ENCODE measurements at regions not wholly inside any gene's neighbourhood (a gene's known extent, or its start where the extent isn't known, plus 50 kb on each side); places are given as distances from the start of the nearest gene placed in this dataset.

GRCh38 chr2:173625315-173625714, 270.6 kb downstream of the CDCA7 start:
- Histone ChIP-seq H3K4me3 (no peak overlapping the region), H3K27ac (no peak overlapping the region), H3K4me2 (no peak overlapping the region), H3K9me3 (no peaks in the 10 kb centered on the region), H3K4me1 (peaks cover under 1% of the 10 kb centered on the region; the same call in 2 of the 3 replicates)
- FAIRE-seq (no peak), DNase-seq (ENCODE audit: low read depth in 1 of 2, low spot score in 1 of 2) (no peak), ATAC-seq (no peak)
- ChIA-PET POLR2A (no interaction called here), CTCF (interaction anchor here (0.6 to 1.3 kb wide), 2 partner anchors 38 to 819 kb away, joined by 3 read pairs; no protein-coding TSS in a partner anchor)
- 93% methylated on average over 11 of the region's 11 CpGs for WGBS (ENCODE audit: missing lambda C conversion rate)
- no peak for TF ChIP-seq MAFK (IDR thresholded peaks at IDR 0.05; ENCODE audit: partially characterized antibody)
- TF ChIP-seq BCL3 (IDR thresholded peaks at IDR 0.05): no peak
- no peak for TF ChIP-seq JUN (IDR thresholded peaks at IDR 0.05)
- no peak for TF ChIP-seq CBX2 (IDR thresholded peaks at IDR 0.05; ENCODE audit: borderline replicate concordance, low read depth)
- TF ChIP-seq SREBF2 (IDR thresholded peaks at IDR 0.05): no peak
- TF ChIP-seq ZSCAN20 (CRISPR knock-in tag; IDR thresholded peaks at IDR 0.05): no peak
- TF ChIP-seq, protein P1, sequence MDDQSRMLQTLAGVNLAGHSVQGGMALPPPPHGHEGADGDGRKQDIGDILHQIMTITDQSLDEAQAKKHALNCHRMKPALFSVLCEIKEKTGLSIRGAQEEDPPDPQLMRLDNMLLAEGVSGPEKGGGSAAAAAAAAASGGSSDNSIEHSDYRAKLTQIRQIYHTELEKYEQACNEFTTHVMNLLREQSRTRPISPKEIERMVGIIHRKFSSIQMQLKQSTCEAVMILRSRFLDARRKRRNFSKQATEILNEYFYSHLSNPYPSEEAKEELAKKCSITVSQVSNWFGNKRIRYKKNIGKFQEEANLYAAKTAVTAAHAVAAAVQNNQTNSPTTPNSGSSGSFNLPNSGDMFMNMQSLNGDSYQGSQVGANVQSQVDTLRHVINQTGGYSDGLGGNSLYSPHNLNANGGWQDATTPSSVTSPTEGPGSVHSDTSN (IDR thresholded peaks at IDR 0.05): no peak
- no peak for TF ChIP-seq RAD21 (conservative IDR thresholded peaks at IDR 0.05 in 1 of 2, IDR thresholded peaks at IDR 0.05 in 1 of 2)
- no peak for TF ChIP-seq ZNF302 (CRISPR knock-in tag; IDR thresholded peaks at IDR 0.05)
- TF ChIP-seq RARB (CRISPR knock-in tag; IDR thresholded peaks at IDR 0.05): no peak
- no peak for TF ChIP-seq HOXA7 (CRISPR knock-in tag; IDR thresholded peaks at IDR 0.05)
- no peak for TF ChIP-seq NFE2L2 (conservative IDR thresholded peaks at IDR 0.05; ENCODE audit: low read length)
- no peak for TF ChIP-seq ESRRA (IDR thresholded peaks at IDR 0.05; ENCODE audit: borderline replicate concordance, low read length)
- no peak for TF ChIP-seq EHF (CRISPR knock-in tag; IDR thresholded peaks at IDR 0.05)
- TF ChIP-seq FOSL2 (IDR thresholded peaks at IDR 0.05): no peak
- no peak for TF ChIP-seq FOSL2 (CRISPR knock-in tag; IDR thresholded peaks at IDR 0.05)
- TF ChIP-seq, protein P2, sequence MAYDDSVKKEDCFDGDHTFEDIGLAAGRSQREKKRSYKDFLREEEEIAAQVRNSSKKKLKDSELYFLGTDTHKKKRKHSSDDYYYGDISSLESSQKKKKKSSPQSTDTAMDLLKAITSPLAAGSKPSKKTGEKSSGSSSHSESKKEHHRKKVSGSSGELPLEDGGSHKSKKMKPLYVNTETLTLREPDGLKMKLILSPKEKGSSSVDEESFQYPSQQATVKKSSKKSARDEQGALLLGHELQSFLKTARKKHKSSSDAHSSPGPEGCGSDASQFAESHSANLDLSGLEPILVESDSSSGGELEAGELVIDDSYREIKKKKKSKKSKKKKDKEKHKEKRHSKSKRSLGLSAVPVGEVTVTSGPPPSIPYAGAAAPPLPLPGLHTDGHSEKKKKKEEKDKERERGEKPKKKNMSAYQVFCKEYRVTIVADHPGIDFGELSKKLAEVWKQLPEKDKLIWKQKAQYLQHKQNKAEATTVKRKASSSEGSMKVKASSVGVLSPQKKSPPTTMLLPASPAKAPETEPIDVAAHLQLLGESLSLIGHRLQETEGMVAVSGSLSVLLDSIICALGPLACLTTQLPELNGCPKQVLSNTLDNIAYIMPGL (CRISPR knock-in tag; IDR thresholded peaks at IDR 0.05; ENCODE audit: borderline replicate concordance): no peak
- TF ChIP-seq NR3C1 (IDR thresholded peaks at IDR 0.05): no peak
- no peak for TF ChIP-seq CEBPB (IDR thresholded peaks at IDR 0.05)

- POLR2A ChIA-PET: no interaction called here
- DNase-seq (ENCODE audit: low read depth in 1 of 2, low spot score in 1 of 2): no peak
- H3K27ac ChIP-seq: no peak overlapping the region
- H3K4me2 ChIP-seq: no peak overlapping the region
- no peak for ATAC-seq
- FAIRE-seq: no peak
- no peak for TF ChIP-seq POLR2A (IDR thresholded peaks at IDR 0.05; ENCODE audit: low read length)
- TF ChIP-seq FOSL2 (IDR thresholded peaks at IDR 0.05): no peak
- TF ChIP-seq FOSL2 (CRISPR knock-in tag; IDR thresholded peaks at IDR 0.05): no peak
- TF ChIP-seq SMC3 (IDR thresholded peaks at IDR 0.05): no peak
- no peak for TF ChIP-seq CBX2 (IDR thresholded peaks at IDR 0.05; ENCODE audit: borderline replicate concordance, low read depth)
- TF ChIP-seq, protein P3, sequence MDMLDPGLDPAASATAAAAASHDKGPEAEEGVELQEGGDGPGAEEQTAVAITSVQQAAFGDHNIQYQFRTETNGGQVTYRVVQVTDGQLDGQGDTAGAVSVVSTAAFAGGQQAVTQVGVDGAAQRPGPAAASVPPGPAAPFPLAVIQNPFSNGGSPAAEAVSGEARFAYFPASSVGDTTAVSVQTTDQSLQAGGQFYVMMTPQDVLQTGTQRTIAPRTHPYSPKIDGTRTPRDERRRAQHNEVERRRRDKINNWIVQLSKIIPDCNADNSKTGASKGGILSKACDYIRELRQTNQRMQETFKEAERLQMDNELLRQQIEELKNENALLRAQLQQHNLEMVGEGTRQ (IDR thresholded peaks at IDR 0.05): no peak
- no peak for TF ChIP-seq BCL3 (IDR thresholded peaks at IDR 0.05)
- no peak for TF ChIP-seq HOXA7 (CRISPR knock-in tag; IDR thresholded peaks at IDR 0.05)
- no peak for TF ChIP-seq CHD4 (IDR thresholded peaks at IDR 0.05; ENCODE audit: borderline replicate concordance)
- H3K9me3 ChIP-seq: no peaks in the 10 kb centered on the region
- H3K4me3 ChIP-seq: no peak overlapping the region
- peaks cover 13% of the 10 kb centered on the region; the same call in 2 of the 3 replicates for H3K4me1 ChIP-seq
- CTCF ChIA-PET: interaction anchor here (0.8 kb wide), 1 partner anchor 448 kb away, joined by 3 read pairs; no protein-coding TSS in a partner anchor
Measured at GRCh38 chr2:173629076-173629475, 274.4 kb downstream of the CDCA7 start.

Measured in A549 (cell line).